K562 (cell line): ENCODE measurements at regions not wholly inside any gene's neighbourhood (a gene's known extent, or its start where the extent isn't known, plus 50 kb on each side); places are given as distances from the start of the nearest gene placed in this dataset.

Experiments used
- BRF1 ChIP-seq: IDR thresholded peaks from 3 replicates; pipeline ENCODE4 v1.6.1; 2011; ENCODE audit warnings: borderline replicate concordance, mild to moderate bottlenecking; ENCODE audit not compliant: insufficient read length; ENCODE audit errors: extremely low read depth
- CBFA2T2 ChIP-seq: fragments of 450-650 bp; conservative IDR thresholded peaks from 2 replicates; pipeline ENCODE4 v1.6.1; 2017; ENCODE audit warnings: mild to moderate bottlenecking
- MCM3 ChIP-seq: fragments of 450-650 bp; IDR thresholded peaks from 2 replicates; pipeline ENCODE4 v1.6.1; 2016
- PHF8 ChIP-seq: fragments of 200-600 bp; sonication (generic); IDR thresholded peaks from 2 replicates; pipeline ENCODE4 v1.6.1; 2012; ENCODE audit warnings: mixed run types, mild to moderate bottlenecking, inconsistent platforms, low read length, moderate library complexity, borderline replicate concordance
- POLR2B ChIP-seq: fragments of 450-650 bp; IDR thresholded peaks from 2 replicates; pipeline ENCODE4 v1.6.1; 2018; ENCODE audit warnings: low read depth; ENCODE audit not compliant: partially characterized antibody
- STAT5A ChIP-seq: IDR thresholded peaks from 2 replicates; pipeline ENCODE4 v1.6.1; 2012; ENCODE audit warnings: low read length, inconsistent platforms, borderline replicate concordance
- TF ChIP-seq, protein P1 (sequence below): fragments of 450-650 bp; IDR thresholded peaks from 2 replicates; pipeline ENCODE4 v1.7.0; 2016; ENCODE audit warnings: borderline replicate concordance
- TF ChIP-seq, protein P2 (sequence below), 2 experiments: fragments of 150-350 bp in 1 of 2; IDR thresholded peaks; 2 replicates each; pipeline ENCODE4 v1.6.1; 2012 to 2016; ENCODE audit warnings: low read depth in 2 of 2, low read length in 2 of 2, mild to moderate bottlenecking in 1 of 2, moderate library complexity in 1 of 2

DNA sequence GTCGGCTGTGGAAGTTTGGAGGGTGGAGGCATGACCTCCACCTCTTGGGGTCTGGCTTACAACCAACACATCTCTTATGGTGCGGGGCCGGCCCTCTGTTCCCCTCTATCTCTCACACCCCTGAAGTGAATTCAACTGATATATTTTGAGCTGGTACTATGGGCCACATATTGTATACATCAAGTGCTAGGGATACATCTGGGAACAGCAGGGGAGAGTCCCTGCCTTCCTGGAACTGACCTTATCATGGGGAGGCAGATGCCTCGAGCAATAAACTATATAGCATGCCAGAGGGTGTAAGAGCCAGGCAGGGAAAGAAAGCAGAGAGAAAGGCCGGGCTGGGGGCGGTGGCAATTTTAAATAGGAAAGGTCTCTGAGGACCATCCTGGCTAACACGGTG is 60.4 kb upstream of the TRPM1 start (continued):
- TF ChIP-seq MCM3: no peak
- TF ChIP-seq, protein P1, sequence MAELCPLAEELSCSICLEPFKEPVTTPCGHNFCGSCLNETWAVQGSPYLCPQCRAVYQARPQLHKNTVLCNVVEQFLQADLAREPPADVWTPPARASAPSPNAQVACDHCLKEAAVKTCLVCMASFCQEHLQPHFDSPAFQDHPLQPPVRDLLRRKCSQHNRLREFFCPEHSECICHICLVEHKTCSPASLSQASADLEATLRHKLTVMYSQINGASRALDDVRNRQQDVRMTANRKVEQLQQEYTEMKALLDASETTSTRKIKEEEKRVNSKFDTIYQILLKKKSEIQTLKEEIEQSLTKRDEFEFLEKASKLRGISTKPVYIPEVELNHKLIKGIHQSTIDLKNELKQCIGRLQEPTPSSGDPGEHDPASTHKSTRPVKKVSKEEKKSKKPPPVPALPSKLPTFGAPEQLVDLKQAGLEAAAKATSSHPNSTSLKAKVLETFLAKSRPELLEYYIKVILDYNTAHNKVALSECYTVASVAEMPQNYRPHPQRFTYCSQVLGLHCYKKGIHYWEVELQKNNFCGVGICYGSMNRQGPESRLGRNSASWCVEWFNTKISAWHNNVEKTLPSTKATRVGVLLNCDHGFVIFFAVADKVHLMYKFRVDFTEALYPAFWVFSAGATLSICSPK: no peak
- peak; percentile 37; the same call in 1 of the 2 replicates for TF ChIP-seq STAT5A
- TF ChIP-seq POLR2B: no peak
- no peak for TF ChIP-seq PHF8
- TF ChIP-seq BRF1: no peak
- TF ChIP-seq, protein P2, sequence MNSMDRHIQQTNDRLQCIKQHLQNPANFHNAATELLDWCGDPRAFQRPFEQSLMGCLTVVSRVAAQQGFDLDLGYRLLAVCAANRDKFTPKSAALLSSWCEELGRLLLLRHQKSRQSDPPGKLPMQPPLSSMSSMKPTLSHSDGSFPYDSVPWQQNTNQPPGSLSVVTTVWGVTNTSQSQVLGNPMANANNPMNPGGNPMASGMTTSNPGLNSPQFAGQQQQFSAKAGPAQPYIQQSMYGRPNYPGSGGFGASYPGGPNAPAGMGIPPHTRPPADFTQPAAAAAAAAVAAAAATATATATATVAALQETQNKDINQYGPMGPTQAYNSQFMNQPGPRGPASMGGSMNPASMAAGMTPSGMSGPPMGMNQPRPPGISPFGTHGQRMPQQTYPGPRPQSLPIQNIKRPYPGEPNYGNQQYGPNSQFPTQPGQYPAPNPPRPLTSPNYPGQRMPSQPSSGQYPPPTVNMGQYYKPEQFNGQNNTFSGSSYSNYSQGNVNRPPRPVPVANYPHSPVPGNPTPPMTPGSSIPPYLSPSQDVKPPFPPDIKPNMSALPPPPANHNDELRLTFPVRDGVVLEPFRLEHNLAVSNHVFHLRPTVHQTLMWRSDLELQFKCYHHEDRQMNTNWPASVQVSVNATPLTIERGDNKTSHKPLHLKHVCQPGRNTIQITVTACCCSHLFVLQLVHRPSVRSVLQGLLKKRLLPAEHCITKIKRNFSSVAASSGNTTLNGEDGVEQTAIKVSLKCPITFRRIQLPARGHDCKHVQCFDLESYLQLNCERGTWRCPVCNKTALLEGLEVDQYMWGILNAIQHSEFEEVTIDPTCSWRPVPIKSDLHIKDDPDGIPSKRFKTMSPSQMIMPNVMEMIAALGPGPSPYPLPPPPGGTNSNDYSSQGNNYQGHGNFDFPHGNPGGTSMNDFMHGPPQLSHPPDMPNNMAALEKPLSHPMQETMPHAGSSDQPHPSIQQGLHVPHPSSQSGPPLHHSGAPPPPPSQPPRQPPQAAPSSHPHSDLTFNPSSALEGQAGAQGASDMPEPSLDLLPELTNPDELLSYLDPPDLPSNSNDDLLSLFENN (IDR thresholded peaks at IDR 0.05; ENCODE audit: low read depth in 2 of 2, low read length in 2 of 2): no peak
- peak; percentile 55 for TF ChIP-seq CBFA2T2
